HG03064 (cell line): ENCODE measurements at regions not wholly inside any gene's neighbourhood (a gene's known extent, or its start where the extent isn't known, plus 50 kb on each side); places are given as distances from the start of the nearest gene placed in this dataset.

Experiments
- ATAC-seq: cut with Tn5 transposase; IDR thresholded peaks from one replicate; pipeline ENCODE4 v1.9.1; 2021; ENCODE audit warnings: low read depth; ENCODE audit not compliant: unreplicated experiment

GRCh38 chr16:65294165-65294564 is 172.3 kb upstream of the CDH11 start:
- ATAC-seq = no peak

- no peak for ATAC-seq
Measured at GRCh38 chr16:65289022-65289421, 167.2 kb upstream of the CDH11 start.

- no peak for ATAC-seq
Measured at GRCh38 chr16:65287307-65287706, 165.4 kb upstream of the CDH11 start.

- ATAC-seq = no peak
Measured at GRCh38 chr16:65285128-65286048, 163.5 kb upstream of the CDH11 start.

- no peak for ATAC-seq
Measured at GRCh38 chr16:65284626-65285025, 162.8 kb upstream of the CDH11 start.

- ATAC-seq = no peak
Measured at GRCh38 chr16:65283181-65283651, 161.4 kb upstream of the CDH11 start.

- no peak for ATAC-seq
Measured at GRCh38 chr16:65281586-65281985, 159.7 kb upstream of the CDH11 start.

GRCh38 chr16:65280845-65281512 is 159.1 kb upstream of the CDH11 start:
- no peak for ATAC-seq

GRCh38 chr16:65279576-65279975 is 157.7 kb upstream of the CDH11 start:
- no peak for ATAC-seq

- ATAC-seq = no peak
Measured at GRCh38 chr16:65278874-65279273, 157.0 kb upstream of the CDH11 start.

GRCh38 chr16:65274566-65274965 is 152.7 kb upstream of the CDH11 start:
- ATAC-seq = no peak

- no peak for ATAC-seq
Measured at GRCh38 chr16:65272699-65273414, 151.0 kb upstream of the CDH11 start.

GRCh38 chr16:65271996-65272395 is 150.1 kb upstream of the CDH11 start:
- no peak for ATAC-seq

- no peak for ATAC-seq
Measured at GRCh38 chr16:65268331-65268730, 146.5 kb upstream of the CDH11 start.

GRCh38 chr16:65263896-65264295 is 142.0 kb upstream of the CDH11 start:
- ATAC-seq = no peak

GRCh38 chr16:65260746-65261145 is 138.9 kb upstream of the CDH11 start:
- no peak for ATAC-seq

- ATAC-seq = no peak
Measured at GRCh38 chr16:65254144-65254543, 132.3 kb upstream of the CDH11 start.

GRCh38 chr16:65249768-65250167 is 127.9 kb upstream of the CDH11 start:
- no peak for ATAC-seq

- ATAC-seq = no peak
Measured at GRCh38 chr16:65244787-65245186, 122.9 kb upstream of the CDH11 start.

GRCh38 chr16:65235339-65236177 is 113.7 kb upstream of the CDH11 start:
- ATAC-seq = no peak
